Activated T-helper 9 cell treated with anti-CD3 and anti-CD28 coated beads, Interleukin-2, amount 50 U/mL, for 16 hours (primary cell): ENCODE measurements at regions not wholly inside any gene's neighbourhood (a gene's known extent, or its start where the extent isn't known, plus 50 kb on each side); places are given as distances from the start of the nearest gene placed in this dataset.

Source experiments
- DNase-seq: peaks from one replicate; pipeline ENCODE4 v3.0.0-alpha.2; 2020; ENCODE audit warnings: low read depth

GRCh38 chr3:102229062-102229655 is 205.7 kb upstream of the ZPLD1 start:
- DNase-seq: peak; percentile 51

- DNase-seq: no peak
These were observed 204.8 kb upstream of the ZPLD1 start for GRCh38 chr3:102230057-102230456.

GRCh38 chr3:102233881-102234280 is 200.9 kb upstream of the ZPLD1 start:
- no peak for DNase-seq

- no peak for DNase-seq
These were observed 199.1 kb upstream of the ZPLD1 start for GRCh38 chr3:102235679-102236078.

GRCh38 chr3:102237181-102237580 is 197.6 kb upstream of the ZPLD1 start:
- DNase-seq: no peak

- DNase-seq: no peak
These were observed 197.0 kb upstream of the ZPLD1 start for GRCh38 chr3:102237838-102238237.

GRCh38 chr3:102238362-102238761 is 196.5 kb upstream of the ZPLD1 start:
- no peak for DNase-seq

- DNase-seq: no peak
These were observed 194.1 kb upstream of the ZPLD1 start for GRCh38 chr3:102240720-102241119.

- DNase-seq: no peak
These were observed 185.7 kb upstream of the ZPLD1 start for GRCh38 chr3:102248981-102249705.

- no peak for DNase-seq
These were observed 179.1 kb upstream of the ZPLD1 start for GRCh38 chr3:102255736-102256135.

- no peak for DNase-seq
These were observed 176.1 kb upstream of the ZPLD1 start for GRCh38 chr3:102258666-102259227.

GRCh38 chr3:102259663-102260062 is 175.2 kb upstream of the ZPLD1 start:
- DNase-seq: no peak

GRCh38 chr3:102265720-102266119 is 169.1 kb upstream of the ZPLD1 start:
- DNase-seq: no peak

- DNase-seq: no peak
These were observed 165.4 kb upstream of the ZPLD1 start for GRCh38 chr3:102269406-102269805.

- DNase-seq: no peak
These were observed 144.6 kb upstream of the ZPLD1 start for GRCh38 chr3:102290241-102290640.

- no peak for DNase-seq
These were observed 139.1 kb upstream of the ZPLD1 start for GRCh38 chr3:102295756-102296155.

GRCh38 chr3:102297072-102297658 is 137.7 kb upstream of the ZPLD1 start:
- no peak for DNase-seq

GRCh38 chr3:102299125-102299877 is 135.5 kb upstream of the ZPLD1 start:
- DNase-seq: no peak

GRCh38 chr3:102301155-102301880 is 133.5 kb upstream of the ZPLD1 start:
- DNase-seq: no peak

- no peak for DNase-seq
These were observed 132.8 kb upstream of the ZPLD1 start for GRCh38 chr3:102302020-102302419.

- DNase-seq: no peak
These were observed 130.3 kb upstream of the ZPLD1 start for GRCh38 chr3:102304550-102304949.

- no peak for DNase-seq
These were observed 127.4 kb upstream of the ZPLD1 start for GRCh38 chr3:102307442-102307841.
